HT1080 (cell line): ENCODE measurements at regions not wholly inside any gene's neighbourhood (a gene's known extent, or its start where the extent isn't known, plus 50 kb on each side); places are given as distances from the start of the nearest gene placed in this dataset.
"Not testable (repeated sequence)": the region's sequence is repeated elsewhere in the genome, so short reads cannot be mapped to it uniquely, and the experiment has no call there.

ENCODE experiments used
- DNase-seq: peaks from one replicate; pipeline ENCODE4 v3.0.0-alpha.2; 2015; ENCODE audit warnings: low read depth

DNA sequence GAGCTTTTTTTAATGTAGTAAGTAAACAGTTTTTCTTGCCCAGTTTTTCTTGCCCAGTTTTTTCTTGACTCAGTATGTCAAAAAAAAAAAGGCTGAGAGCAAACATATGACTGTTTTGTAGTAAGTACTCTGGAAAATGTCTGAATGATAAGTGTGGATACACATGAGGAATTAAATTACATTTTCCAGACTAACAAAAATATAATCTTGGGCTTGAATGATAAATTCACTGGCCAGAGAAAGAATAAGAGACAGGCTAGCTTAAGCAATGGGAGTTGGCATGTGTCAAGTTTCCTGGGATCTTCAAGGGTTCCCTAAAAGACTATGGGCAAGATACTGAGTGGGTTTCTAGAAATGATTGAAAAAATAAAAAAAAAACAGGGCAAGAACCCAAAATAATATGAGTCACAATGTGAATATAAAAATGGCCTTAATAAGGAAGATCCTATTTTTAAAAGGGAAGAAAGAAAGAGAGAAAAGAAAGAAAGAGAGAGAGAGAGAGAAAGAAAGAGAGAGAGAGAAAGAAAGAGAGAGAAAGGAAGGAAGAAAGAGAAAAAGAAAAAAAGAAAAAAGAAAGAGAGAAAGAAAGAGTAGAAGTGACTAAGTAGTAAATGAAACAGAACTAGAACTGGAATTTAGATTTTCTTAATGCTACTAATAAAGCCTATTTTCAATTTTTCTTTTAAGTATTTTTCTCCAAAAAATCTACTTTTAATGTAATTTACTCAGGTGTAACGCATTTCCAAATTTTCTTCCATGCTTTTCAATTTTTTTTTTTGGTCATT lies 60.2 kb downstream of the TFPI2 start:
- no peak for DNase-seq

DNA sequence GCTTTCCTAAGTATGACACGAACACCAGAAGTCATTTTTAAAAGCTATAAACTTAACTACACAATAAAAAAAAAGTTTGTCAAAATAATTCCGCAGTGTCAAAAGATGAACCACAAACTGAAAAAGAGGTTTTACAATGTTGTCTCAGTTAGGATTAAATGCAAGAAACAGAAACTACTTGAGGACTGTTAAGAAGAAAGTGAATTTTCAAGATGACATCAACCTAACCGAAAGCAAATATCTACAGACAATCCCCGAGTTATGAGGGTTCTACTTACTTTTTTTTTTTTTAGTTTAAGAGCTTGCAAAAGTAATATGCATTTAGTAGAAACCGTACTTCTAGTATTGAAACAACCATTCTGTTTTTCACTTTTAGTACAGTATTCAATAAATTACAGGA lies 62.3 kb downstream of the TFPI2 start:
- DNase-seq = no peak

DNA sequence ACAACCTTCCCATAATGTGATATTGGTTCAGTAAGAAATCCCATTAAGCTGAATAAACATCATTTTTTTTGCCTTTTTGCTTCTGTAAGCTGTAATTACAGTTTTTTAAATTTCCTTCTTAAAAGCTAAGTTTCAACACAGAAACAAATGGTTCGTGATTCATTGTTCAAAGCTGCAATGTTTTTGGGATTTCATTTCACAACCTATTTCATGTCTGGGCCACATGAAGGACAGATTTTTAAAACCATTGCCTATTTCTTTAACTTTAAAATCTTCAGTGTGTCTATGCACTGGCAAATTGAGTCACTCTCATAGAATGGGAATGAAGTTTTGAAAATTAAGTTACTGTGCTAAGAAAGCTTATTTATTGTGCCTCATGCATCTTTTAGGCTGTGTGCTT lies 66.9 kb downstream of the TFPI2 start:
- no peak for DNase-seq

DNA sequence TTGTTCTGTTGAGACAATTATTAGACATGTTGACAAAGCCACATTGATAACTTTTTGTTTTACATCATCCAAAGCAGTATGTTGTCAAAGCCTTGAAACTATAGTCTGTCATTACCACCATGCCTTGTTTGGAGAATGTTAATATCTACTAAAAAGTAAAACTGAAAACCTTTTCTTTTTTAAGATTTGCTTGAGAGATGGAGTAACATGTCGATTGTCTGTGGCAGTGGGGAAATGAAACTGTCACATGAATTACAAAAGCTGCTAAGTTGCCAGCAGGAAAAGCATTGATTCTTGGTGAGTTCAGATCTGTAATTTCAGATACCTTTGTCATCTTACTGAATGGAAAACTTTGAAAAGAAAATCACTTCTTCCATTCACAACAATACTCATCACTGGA lies 69.1 kb downstream of the TFPI2 start:
- no peak for DNase-seq

DNA sequence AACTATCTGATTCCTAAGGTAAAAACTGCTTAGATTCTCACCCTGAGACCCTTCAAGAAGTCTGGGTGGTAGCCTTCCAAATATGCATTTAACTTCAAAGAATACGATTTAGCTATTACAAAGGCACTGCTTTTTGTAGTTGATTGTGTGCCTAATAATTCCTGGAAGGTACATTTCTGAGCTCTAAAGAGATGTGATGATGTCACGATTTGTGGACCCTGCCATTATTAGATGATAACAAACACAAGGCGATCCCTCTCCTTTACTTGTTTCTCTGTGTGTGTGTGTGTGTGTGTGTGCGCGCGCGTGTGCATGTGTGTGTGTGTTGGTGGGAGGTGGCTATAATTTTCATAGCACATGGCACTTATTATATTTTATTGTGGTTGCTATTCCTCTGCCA lies 70.9 kb downstream of the TFPI2 start:
- no peak for DNase-seq

DNA sequence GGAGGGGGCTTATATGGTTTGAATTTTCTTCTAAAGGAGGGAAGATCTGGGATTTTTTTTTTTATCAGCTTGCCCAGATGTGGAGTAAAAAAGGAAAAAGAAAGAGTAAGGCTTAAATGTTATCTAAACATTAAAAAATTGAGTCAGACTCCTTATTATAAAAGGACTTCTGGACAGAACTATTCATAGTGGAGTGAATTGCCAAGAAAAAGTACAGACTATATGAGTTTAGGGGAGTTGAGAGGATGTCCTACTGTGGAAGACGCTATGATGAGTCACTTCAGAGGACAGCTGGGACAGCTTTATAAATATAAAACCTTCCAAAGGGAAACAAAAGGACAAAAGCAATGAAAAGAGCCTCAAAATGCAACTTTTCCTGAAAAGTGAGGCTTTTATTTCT lies 73.0 kb downstream of the TFPI2 start:
- peak; percentile 33 for DNase-seq

DNA sequence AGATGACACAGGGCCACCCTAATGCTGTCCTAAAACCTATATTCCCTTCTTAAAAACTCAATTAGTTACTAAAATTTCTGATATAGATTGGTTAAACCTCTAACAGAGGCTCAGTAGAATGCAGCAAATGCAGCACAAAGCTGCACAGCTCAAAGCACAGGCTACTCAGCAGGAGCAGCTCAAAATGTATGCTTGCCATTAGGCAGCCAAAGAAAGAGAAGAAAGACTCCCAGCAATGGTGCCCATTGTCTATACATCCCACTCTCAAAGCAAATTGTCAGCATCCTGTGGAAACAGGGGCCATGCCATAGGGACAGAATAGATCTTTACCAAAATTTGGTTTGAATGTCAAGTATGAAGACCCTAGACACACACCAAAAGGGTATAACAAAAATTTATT lies 73.5 kb downstream of the TFPI2 start:
- no peak for DNase-seq

DNA sequence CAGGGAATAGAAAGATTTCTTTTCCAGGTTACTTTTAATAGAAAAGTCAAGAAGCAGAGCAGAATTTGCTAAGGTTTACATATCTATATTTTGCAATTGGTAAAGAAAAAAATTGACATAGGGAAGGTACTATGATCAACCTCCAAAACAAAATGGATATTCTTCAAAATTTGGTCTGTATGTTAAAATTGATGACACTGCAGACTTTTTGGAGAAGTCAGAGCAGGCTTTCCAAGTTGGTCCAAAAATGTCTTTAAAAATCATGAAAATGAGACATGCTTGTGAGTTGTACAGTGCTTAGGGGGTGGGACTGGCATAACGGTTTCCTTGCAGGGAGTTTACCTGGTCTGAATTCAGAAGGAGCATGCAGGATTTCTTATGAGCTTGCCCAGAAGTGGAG lies 77.0 kb downstream of the TFPI2 start:
- no peak for DNase-seq

DNA sequence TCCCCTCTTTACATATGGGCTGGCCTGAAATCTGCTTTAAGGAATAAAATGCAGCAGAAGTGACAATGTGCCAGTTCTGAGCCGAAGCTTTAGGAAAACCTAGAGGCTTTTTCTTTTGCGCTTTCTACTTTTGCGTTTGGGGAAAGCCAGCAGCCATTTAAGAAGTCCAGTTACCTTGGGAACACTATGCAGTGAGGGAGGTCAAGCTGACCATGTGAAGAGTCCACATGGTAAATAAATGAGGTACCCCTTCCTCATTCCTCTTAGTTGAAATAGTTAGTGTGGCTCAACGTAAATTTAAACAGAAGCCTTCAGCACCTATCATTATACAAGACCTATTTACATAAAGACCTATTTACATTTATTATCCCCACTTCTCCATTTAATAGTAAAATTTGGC lies 78.5 kb downstream of the TFPI2 start:
- DNase-seq = no peak

DNA sequence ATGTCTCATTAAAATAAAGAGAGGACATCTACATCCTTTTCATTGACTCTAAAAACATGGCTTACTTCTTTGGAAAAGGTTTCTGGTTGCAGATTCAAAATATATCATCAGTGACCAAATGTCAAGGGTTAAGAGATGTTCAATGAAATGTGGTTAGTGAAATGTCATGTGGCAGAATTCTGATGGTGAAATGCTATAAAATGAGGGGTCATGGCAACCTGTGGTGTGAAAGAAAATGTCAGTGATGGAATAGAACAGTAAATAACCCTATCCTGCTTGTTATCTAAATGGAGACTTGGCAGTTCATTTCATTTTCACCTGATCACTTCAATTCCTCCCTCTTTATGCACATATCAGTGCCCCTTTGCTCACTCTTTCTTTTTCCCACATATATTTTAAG lies 79.4 kb downstream of the TFPI2 start:
- DNase-seq = no peak

DNA sequence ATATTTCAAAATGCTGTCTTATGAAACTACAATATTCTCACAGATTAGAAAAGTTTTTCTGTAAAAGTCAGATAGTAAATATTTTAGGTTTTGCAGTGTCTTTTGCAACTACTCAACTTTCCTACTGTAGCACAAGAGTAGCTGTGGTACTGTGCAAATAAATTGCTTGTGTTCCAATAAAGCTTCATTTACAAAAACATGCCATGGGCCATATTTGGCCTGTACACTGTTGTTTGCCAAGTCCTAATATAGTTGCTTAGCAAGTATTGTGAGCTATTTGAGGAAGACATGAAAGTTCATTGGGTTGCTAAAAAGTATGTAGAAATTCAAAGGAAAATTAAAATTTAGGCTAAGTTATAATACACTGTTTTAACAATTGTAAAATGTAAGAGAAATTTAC lies 80.0 kb downstream of the TFPI2 start:
- no peak for DNase-seq

DNA sequence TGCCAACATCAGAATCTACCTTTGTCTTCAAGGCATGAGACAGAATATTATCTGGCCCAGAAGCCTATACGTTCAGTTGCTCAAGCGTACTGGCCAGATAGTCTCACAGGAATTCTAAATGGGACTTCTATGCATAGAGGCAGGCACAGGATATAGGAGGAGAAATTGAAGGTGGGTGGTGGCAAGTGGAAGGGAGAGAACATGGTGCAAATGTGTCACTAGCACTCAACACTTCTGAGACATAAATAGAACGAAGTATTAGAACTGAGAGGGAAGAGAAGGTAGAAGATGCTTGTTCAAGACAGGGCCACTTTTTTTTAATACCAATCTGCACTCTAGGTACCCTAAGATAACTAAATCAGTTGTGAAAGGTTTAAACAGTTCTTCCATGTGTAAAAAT lies 85.8 kb downstream of the TFPI2 start:
- no peak for DNase-seq

DNA sequence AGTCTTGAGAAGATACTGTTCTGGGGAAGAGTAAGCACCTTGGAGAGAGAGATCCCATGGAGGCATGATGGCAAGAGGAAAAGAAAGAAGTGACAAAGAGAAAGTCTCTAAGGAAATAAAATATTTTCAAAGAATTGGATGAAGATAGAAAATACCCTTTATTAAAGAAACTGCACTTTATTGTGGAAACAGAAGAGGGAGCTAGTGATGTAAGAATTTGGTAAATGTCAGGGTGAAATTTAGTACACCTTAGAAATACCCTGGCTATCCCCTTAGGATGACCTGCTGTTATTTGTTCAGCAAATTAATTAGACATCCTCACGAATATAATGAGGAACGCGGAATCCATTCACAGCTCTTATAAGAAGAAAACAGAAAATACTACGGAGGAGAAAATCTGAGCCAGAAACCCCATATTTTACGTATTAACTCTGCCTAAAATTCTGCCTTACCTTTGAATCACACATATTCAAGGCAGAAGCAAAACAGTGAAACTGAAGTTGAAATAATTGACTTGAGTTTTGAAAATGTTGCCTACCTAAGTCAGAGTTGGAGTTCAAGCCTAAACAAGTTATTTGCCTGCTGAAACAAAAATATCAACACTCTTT lies 90.7 kb downstream of the TFPI2 start:
- peak; percentile 9 for DNase-seq

DNA sequence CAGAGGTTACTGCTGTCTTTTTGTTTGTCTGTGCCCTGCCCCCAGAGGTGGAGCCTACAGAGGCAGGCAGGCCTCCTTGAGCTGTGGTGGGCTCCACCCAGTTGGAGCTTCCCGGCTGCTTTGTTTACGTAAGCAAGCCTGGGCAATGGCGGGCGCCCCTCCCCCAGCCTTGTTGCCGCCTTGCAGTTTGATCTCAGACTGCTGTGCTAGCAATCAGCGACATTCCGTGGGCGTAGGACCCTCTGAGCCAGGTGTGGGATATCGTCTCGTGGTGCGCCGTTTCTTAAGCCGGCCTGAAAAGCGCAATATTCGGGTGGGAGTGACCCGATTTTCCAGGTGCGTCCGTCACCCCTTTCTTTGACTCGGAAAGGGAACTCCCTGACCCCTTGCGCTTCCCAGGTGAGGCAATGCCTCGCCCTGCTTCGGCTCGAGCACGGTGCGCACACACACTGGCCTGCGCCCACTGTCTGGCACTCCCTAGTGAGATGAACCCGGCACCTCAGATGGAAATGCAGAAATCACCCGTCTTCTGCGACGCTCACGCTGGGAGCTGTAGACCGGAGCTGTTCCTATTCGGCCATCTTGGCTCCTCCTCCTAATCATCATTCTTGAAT lies 97.4 kb downstream of the TFPI2 start:
- not testable (repeated sequence) for DNase-seq

DNA sequence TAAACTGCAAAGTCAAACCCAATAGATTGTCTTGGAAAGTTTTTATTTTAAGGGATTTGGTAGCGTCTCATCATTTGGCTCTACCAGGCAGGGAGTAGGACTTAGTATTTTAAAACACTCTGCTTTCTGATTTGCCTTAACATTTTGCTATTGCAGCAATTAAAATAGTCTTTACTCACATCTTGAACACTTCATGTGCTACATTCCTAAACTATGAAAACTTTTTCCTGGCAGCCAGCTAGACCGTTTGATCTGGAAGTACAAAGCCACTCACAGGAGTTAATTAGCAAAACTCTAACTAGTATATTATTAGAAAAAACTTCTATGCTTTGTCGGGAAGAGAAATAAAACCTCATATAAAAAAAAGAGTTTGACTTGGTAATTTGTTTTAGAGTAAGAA lies 111.4 kb downstream of the TFPI2 start:
- DNase-seq = no peak

DNA sequence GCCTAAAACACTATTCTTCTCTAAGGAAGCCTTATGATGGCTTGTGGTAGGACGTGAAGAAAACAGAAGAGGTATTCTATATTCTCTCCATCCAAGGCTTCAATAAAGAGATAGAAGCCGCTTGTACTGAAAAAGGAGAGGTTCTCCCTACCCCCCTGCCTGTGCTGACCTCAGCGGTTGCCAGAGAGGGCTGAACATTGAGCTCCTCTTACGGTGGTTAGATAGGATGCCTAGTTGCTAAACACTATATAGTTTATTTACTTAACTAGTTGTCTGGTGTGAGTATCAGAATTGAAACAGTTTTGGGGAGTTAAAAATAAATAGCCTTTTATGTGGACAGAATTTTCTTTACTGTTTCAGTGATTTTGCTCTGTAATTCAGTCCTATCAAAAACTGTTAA lies 112.2 kb downstream of the TFPI2 start:
- DNase-seq = no peak

DNA sequence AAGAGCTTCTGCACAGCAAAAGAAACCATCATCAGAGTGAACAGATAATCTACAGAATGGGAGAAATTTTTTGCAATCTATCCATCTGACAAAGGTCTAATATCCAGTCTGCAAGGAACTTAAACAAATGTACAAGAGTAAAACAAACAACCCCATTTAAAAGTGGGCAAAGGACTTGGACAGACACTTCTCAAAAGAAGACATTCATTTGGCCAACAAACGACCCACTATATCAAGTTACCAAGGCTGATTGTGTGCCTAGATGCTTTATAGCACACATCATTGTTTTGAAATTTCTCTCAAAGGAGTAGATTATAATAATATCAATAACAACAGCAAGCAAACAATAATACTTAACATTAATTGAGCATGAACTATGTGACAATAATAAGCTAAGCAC lies 117.1 kb downstream of the TFPI2 start:
- DNase-seq = no peak

DNA sequence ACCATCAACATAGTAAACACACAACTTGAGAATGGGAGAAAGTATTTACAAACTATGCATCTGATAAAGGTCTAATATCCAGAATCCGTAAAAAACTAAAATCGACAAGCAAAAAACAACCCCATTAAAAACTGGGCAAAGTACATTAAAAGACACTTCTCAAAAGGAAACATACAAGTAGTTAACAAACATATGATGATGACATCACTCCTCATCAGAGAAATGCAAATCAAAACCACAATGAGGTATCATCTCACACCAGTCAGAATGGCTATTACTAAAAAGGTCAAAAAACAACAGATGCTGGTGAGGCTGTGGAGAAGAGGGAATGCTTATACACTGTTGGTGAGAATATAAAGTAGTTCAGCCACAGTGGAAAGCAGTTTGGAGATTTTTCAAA lies 125.1 kb downstream of the TFPI2 start:
- no peak for DNase-seq

DNA sequence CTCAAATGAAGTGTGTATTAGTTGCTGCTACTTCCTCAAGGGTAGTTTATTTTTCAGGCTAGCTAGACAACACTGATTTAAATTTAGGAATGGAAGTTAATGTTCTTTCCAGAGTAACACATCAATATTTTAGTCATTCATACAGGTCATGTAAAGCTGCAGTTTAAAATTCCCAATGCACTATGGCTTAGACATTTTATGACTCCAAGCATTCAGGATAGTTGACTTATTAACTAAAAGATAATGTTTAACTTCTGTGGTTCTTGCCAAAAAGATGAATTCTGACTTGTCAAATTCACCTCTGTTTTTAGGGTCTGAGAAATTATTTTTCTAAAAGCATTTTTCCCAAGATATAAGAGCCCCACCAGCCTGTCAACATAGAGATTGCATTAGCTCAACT lies 131.9 kb downstream of the TFPI2 start:
- no peak for DNase-seq

DNA sequence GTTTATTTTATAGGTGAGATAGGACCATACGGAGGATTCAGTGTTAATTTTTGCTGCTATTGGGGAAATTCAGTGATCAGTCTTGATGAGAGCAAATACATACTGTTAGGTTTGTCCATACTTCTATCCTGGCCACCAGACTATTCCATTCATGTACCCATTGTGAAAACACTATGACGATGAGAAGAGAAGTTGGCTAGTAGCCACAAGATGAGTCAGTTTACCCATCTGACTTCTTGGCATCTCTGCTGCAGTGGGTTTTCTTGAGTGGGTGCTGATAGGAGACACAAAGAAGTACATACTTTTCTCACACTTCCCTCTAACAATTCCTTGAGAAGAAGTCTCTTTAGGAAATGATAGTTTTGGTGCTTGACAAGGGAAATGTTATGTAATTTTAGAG lies 133.1 kb downstream of the TFPI2 start:
- peak; percentile 11 for DNase-seq

DNA sequence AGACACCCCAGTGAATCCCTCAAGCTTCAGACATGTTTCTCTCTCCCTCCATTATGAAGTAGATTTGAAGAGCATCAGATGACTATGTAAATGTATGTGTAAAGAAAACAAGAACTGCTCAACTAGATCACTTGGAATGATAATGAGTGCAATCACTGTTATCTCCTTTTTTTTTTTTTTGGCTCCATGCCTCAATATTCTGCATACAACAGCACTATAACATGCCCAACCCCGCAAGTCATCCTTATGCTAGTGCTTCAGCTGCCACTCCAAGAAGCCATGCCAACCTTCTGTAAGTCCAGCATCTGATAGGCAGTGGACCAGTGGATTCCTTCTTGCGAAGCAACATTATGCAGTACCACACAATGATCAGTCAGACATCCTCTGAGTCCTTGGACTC lies 133.7 kb downstream of the TFPI2 start:
- no peak for DNase-seq

DNA sequence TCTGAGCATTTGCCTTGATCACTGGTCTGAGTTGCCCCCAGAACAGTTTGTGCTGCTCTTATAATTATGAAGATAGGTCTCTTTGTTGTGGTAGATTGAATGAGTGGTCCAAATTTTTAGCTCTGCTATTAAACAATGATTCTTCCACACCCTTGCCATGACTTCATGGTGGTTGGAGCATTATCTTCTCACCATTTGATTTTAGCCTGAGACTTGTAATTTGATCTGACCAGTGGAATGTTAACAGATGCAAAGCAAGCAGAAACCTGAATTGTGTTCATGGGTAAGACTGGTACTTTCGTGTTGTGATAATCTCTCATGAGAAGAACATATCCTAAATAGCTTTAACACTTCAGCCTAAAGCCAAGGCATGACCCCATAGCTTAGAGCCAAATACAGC lies 139.1 kb downstream of the TFPI2 start:
- no peak for DNase-seq

DNA sequence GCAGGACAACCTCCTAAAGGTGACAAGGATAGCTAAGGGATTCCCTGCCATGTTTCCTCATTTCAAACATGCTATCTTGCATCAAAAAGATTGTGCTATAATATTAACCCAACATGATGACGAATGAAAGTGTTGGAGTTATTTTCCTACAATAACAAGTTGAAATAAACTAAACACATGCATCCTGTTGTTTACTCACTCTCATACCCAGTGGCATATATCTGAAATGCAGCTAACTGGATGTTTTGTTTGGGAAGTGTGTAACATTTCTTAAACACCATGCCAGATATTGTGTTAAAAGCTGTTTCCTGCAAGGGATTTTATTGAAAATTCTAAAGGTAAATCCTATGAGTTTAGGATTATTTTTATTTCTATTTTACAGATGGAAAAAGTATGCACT lies 139.6 kb downstream of the TFPI2 start:
- DNase-seq = no peak
